ENCODE measurements at regions not wholly inside any gene's neighbourhood (a gene's known extent, or its start where the extent isn't known, plus 50 kb on each side); places are given as distances from the start of the nearest gene placed in this dataset.
"Not testable (repeated sequence)": the region's sequence is repeated elsewhere in the genome, so short reads cannot be mapped to it uniquely, and the experiment has no call there.

- no peak overlapping the region for H3K4me3 ChIP-seq (replicated peaks; ENCODE audit: low read depth, low read length)
- no peak for DNase-seq (ENCODE audit: extremely low read depth, low read depth)
- TF ChIP-seq CTCF (IDR thresholded peaks at IDR 0.05; ENCODE audit: low read depth, low read length, missing control alignments): no peak
Measured at GRCh38 chr2:22958308-22958707, 426.7 kb upstream of the KLHL29 start.

- TF ChIP-seq CTCF (IDR thresholded peaks at IDR 0.05; ENCODE audit: low read depth, low read length, missing control alignments): no peak
- H3K4me3 ChIP-seq (replicated peaks; ENCODE audit: low read depth, low read length): no peak overlapping the region
- no peak for DNase-seq (ENCODE audit: extremely low read depth, low read depth)
Measured at GRCh38 chr2:22967756-22968155, 417.2 kb upstream of the KLHL29 start.

DNA sequence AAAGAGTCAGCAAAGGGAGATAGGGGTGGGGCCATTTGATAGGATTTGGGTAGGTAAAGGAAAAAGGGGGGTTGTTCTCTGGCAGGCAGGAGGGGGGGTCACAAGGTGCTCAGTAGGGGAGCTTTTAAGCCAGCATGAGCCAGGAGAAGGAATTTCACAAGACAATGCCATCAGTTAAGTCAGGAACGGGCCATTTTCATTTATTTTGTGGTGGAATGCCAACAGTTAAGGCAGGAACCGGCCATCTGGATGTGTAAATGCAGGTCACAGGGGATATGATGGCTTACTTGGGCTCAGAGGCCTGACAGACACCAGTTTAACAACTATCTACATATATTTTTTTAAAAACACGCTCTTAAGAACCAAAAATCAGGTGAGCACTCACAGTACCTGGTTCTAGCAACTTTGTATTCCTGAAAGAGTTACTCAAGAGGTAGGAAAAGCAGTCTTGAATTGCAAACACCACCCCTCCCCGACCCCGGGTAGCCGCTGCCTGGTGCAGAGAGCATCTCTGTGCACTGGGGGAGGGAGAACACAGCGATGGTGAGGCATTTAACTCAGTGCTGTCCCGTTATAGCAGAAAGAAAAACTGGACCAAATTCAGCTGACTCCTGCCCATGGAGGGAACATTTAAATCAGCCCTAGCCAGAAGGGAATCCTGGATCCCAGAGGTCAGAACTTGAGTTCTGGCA, 414.5 kb upstream of the KLHL29 start:
- H3K4me3 ChIP-seq (replicated peaks; ENCODE audit: low read depth, low read length): no peak overlapping the region
- TF ChIP-seq CTCF (IDR thresholded peaks at IDR 0.05; ENCODE audit: low read depth, low read length, missing control alignments): no peak
- DNase-seq (ENCODE audit: extremely low read depth, low read depth): no peak

DNA sequence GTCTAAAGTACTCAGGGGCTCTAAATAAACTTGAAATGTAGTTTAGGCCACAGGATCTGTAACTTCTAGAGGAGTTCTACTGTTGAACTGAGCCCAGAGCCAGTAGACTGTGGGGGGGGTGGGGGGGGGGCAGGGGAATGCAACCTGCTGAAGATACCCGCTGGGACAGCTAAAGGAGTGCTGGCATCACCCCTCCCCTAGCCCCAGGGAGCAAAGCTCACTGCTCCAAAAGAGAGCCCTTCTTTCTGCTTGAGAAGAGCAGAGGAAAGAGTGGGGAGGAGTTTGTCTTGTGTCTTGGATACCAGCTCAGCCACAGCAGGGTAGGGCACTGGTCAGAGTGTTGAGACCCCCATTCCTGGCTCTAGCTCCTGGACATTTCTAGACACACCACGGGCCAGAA, 414.0 kb upstream of the KLHL29 start:
- H3K4me3 ChIP-seq (replicated peaks; ENCODE audit: low read depth, low read length): no peak overlapping the region
- no peak for TF ChIP-seq CTCF (IDR thresholded peaks at IDR 0.05; ENCODE audit: low read depth, low read length, missing control alignments)
- DNase-seq (ENCODE audit: extremely low read depth, low read depth): no peak

GRCh38 chr2:22981785-22982184, 403.2 kb upstream of the KLHL29 start:
- no peak for DNase-seq (ENCODE audit: extremely low read depth, low read depth)
- H3K4me3 ChIP-seq (replicated peaks; ENCODE audit: low read depth, low read length): no peak overlapping the region
- TF ChIP-seq CTCF (IDR thresholded peaks at IDR 0.05; ENCODE audit: low read depth, low read length, missing control alignments): no peak

- not testable (repeated sequence) for DNase-seq (ENCODE audit: extremely low read depth, low read depth); H3K4me3 ChIP-seq (replicated peaks; ENCODE audit: low read depth, low read length)
Measured at GRCh38 chr2:22984152-22984551, 400.8 kb upstream of the KLHL29 start.

- no peak overlapping the region for H3K4me3 ChIP-seq (replicated peaks; ENCODE audit: low read depth, low read length)
- TF ChIP-seq CTCF (IDR thresholded peaks at IDR 0.05; ENCODE audit: low read depth, low read length, missing control alignments): no peak
- no peak for DNase-seq (ENCODE audit: extremely low read depth, low read depth)
Measured at GRCh38 chr2:22990246-22990645, 394.7 kb upstream of the KLHL29 start.

Data from HFF-Myc (cell line).